HepG2 (cell line): ENCODE measurements at regions not wholly inside any gene's neighbourhood (a gene's known extent, or its start where the extent isn't known, plus 50 kb on each side); places are given as distances from the start of the nearest gene placed in this dataset.

ENCODE experiments used
- ATAC-seq: fragments of 200-7000 bp; cut with Tn5 transposase; 3 replicates; pipeline ENCODE4 v1.9.1; 2020; ENCODE audit warnings: mild to moderate bottlenecking, moderate library complexity
- BruUV-seq: library from RNA; stranded (reverse); fragments of 400-500 nt; replicated peaks from 2 replicates; lab custom pipeline; 2021; lab: Mats Ljungman, UMichigan
- CTCF ChIA-PET: fragments of 300-600 bp; formaldehyde crosslinking; extraction: SDS; loops from one replicate; lab custom pipeline; 2021; ENCODE audit warnings: low total read pairs, inconsistent platforms, low intra/inter-chr PET ratio; lab: Yijun Ruan, JAX
- POLR2A ChIA-PET: fragments of 350-600 bp; sonication (Branson Sonifier 250); formaldehyde crosslinking; loops from one replicate; lab custom pipeline; 2020; ENCODE audit warnings: antibody characterized with exemption, inconsistent platforms; lab: Yijun Ruan, JAX
- DNase-seq: peaks from one replicate; pipeline ENCODE4 v3.0.0-alpha.2; 2015; ENCODE audit warnings: low spot score
- FAIRE-seq: peaks from 3 replicates; lab custom pipeline; 2011; peaks lifted over from hg19 to GRCh38; lab: Jason Lieb, UNC
- H2AFZ ChIP-seq: one replicate; pipeline ENCODE4 v1.6.1; 2011; ENCODE audit warnings: low read length, inconsistent platforms
- H3K27ac ChIP-seq: fragments of 300-600 bp; 3 replicates; pipeline ENCODE4 v1.8.0; 2011; ENCODE audit warnings: mixed run types, mild to moderate bottlenecking, mixed read lengths, low read length, inconsistent platforms; ENCODE audit not compliant: insufficient read depth; ENCODE audit errors: extremely low read length
- H3K27me3 ChIP-seq, 2 experiments: fragments of 200-600 bp in 1 of 2; 2 replicates in 1 of 2; 3 replicates in 1 of 2; pipeline versions ENCODE4 v1.6.0 to v1.8.0; 2011; ENCODE audit warnings: low read length in 2 of 2, mild to moderate bottlenecking in 2 of 2, moderate library complexity in 2 of 2, inconsistent platforms in 1 of 2; ENCODE audit not compliant: insufficient read depth in 2 of 2, control insufficient read depth in 1 of 2
- H3K36me3 ChIP-seq, 2 experiments: fragments of 200-600 bp in 1 of 2; replicated peaks in 1 of 2; 2 replicates in 1 of 2; 3 replicates in 1 of 2; pipeline versions ENCODE4 v1.5.1 to v1.8.0; 2011; ENCODE audit warnings: low read length in 2 of 2, inconsistent platforms in 1 of 2; ENCODE audit not compliant: insufficient read depth in 2 of 2, control insufficient read depth in 1 of 2
- H3K4me1 ChIP-seq: 2 replicates; pipeline ENCODE4 v1.5.1; 2012; ENCODE audit warnings: low read length, inconsistent platforms; ENCODE audit not compliant: insufficient read depth
- H3K4me2 ChIP-seq: 2 replicates; pipeline ENCODE4 v1.6.0; 2011; ENCODE audit warnings: low read depth, low read length, inconsistent platforms
- H3K4me3 ChIP-seq, 3 experiments: fragments of 200-600 bp in 1 of 3; sonication (generic), shearing (Covaris generic) in 1 of 3; replicated peaks in 1 of 3; 2 replicates each; pipeline ENCODE4 v1.5.1; 2011 to 2016; ENCODE audit warnings: low read length in 3 of 3, inconsistent platforms in 2 of 3, low read depth in 2 of 3, mild to moderate bottlenecking in 2 of 3, control low read depth in 1 of 3, mixed read lengths in 1 of 3; ENCODE audit not compliant: insufficient read depth in 1 of 3
- H3K79me2 ChIP-seq: one replicate; pipeline ENCODE4 v1.6.1; 2011; ENCODE audit warnings: low read length, inconsistent platforms; ENCODE audit not compliant: insufficient read depth
- H3K9ac ChIP-seq: 2 replicates; pipeline ENCODE4 v1.6.0; 2011; ENCODE audit warnings: mild to moderate bottlenecking, low read depth, low read length, inconsistent platforms; ENCODE audit not compliant: insufficient read depth
- H3K9me3 ChIP-seq: 2 replicates; pipeline ENCODE4 v1.5.1; 2012; ENCODE audit warnings: mild to moderate bottlenecking, low read length
- H4K20me1 ChIP-seq: 2 replicates; pipeline ENCODE4 v1.6.0; 2011; ENCODE audit warnings: inconsistent platforms, mild to moderate bottlenecking, low read length, moderate library complexity; ENCODE audit not compliant: insufficient read depth
- EP300 ChIP-seq, 3 experiments: sonication (generic) in 1 of 3; formaldehyde crosslinking in 1 of 3; IDR thresholded peaks; 2 replicates each; pipeline versions ENCODE4 v1.5.1 to v1.6.1; 2011 to 2020; ENCODE audit warnings: low read depth in 2 of 3, low read length in 2 of 3, borderline replicate concordance in 1 of 3, improper control_type of control experiment in 1 of 3, mild to moderate bottlenecking in 1 of 3, missing genetic modification reagents in 1 of 3, moderate library complexity in 1 of 3
- NFKB2 ChIP-seq: sonication (generic); formaldehyde crosslinking; IDR thresholded peaks from 2 replicates; pipeline ENCODE4 v1.4.0; 2020; ENCODE audit warnings: missing genetic modification reagents, borderline replicate concordance
- PCBP2 ChIP-seq: fragments of 200-400 bp; formaldehyde crosslinking; optimal IDR thresholded peaks from 2 replicates; pipeline ENCODE3; 2018; ENCODE audit warnings: low read length, low read depth; ENCODE audit not compliant: poor library complexity, severe bottlenecking
- SMC3 ChIP-seq: IDR thresholded peaks from 2 replicates; pipeline ENCODE4 v1.6.1; 2011; ENCODE audit warnings: low read length, improper control_type of control experiment
- SYNCRIP ChIP-seq: fragments of 200-400 bp; formaldehyde crosslinking; IDR thresholded peaks from 2 replicates; pipeline ENCODE4 v1.6.1; 2018; ENCODE audit warnings: mild to moderate bottlenecking, low read depth, low read length; ENCODE audit not compliant: insufficient read depth
- ZNF446 ChIP-seq: sonication (generic); formaldehyde crosslinking; IDR thresholded peaks from 2 replicates; pipeline ENCODE4 v1.5.0; 2020; ENCODE audit warnings: mild to moderate bottlenecking, missing genetic modification reagents
- WGBS: methylation state at CpG from one replicate; pipeline ENCODE4 v1.1.6; 2017; ENCODE audit warnings: low lambda C conversion rate; 5-methylcytosine and 5-hydroxymethylcytosine counted together
- in situ Hi-C: cut with HindIII; loops from 2 replicates; pipeline ENCODE4 v1.10.0; 2017; ENCODE audit warnings: low pct_unique_long_range_greater_than_20kb; ENCODE audit not compliant: extremely low pct_ligation_motif_present
- intact Hi-C: fragments of 100-400 bp; cut with micrococcal nuclease; formaldehyde crosslinking; loops from one replicate; pipeline ENCODE4 v1.10.0; 2022; ENCODE audit not compliant: unreplicated experiment
- TF ChIP-seq, protein P1 (sequence below): sonication (generic); formaldehyde crosslinking; IDR thresholded peaks from 2 replicates; pipeline ENCODE4 v1.8.0; 2022; ENCODE audit warnings: missing genetic modification reagents, mild to moderate bottlenecking, moderate library complexity, borderline replicate concordance

DNA sequence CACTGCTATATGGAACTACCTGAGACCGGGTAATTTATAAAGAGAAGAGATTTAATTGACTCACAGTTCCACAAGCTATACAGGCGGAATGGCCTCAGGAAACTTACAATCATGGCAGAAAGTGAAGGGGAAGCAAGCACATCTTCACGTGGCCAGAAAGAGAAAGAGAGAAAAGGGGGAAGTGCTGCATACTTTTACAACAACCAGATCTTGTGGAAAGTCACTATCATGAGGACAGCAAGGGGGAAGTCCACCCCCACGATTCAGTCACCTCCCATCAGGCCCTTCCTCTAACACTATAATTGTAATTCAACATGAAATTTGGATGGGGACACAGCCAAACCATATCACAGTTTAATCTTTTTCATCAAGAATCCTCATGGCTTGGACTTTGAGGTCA lies 339.2 kb upstream of the AJAP1 start:
- ATAC-seq (no peak), FAIRE-seq (no peak), DNase-seq (no peak)
- H3K4me3 ChIP-seq, result no peak overlapping the region
- TF ChIP-seq, protein P1, sequence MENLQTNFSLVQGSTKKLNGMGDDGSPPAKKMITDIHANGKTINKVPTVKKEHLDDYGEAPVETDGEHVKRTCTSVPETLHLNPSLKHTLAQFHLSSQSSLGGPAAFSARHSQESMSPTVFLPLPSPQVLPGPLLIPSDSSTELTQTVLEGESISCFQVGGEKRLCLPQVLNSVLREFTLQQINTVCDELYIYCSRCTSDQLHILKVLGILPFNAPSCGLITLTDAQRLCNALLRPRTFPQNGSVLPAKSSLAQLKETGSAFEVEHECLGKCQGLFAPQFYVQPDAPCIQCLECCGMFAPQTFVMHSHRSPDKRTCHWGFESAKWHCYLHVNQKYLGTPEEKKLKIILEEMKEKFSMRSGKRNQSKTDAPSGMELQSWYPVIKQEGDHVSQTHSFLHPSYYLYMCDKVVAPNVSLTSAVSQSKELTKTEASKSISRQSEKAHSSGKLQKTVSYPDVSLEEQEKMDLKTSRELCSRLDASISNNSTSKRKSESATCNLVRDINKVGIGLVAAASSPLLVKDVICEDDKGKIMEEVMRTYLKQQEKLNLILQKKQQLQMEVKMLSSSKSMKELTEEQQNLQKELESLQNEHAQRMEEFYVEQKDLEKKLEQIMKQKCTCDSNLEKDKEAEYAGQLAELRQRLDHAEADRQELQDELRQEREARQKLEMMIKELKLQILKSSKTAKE (CRISPR knock-in tag), result no peak
- TF ChIP-seq ZNF446 (CRISPR knock-in tag) (no peak), SMC3 (no peak), NFKB2 (no peak), EP300 (IDR thresholded peaks at IDR 0.05; ENCODE audit: low read depth in 2 of 2, low read length in 2 of 2) (no peak), EP300 (CRISPR knock-in tag; IDR thresholded peaks at IDR 0.05; ENCODE audit: borderline replicate concordance) (no peak), SYNCRIP (no peak), PCBP2 (no peak)
- H3K27ac ChIP-seq, result no peak overlapping the region
- H3K27me3 ChIP-seq, result peaks cover 0 to 4% of the 10 kb centered on the region in 2 experiments; a peak in 1 of 5 replicates
- in situ Hi-C loops (no loop called here), intact Hi-C loops (no loop called here)
- H3K79me2 ChIP-seq, result no peaks in the 10 kb centered on the region
- CTCF ChIA-PET, result no interaction called here
- H3K36me3 ChIP-seq, result no peaks in the 10 kb centered on the region
- no peaks in the 10 kb centered on the region for H4K20me1 ChIP-seq
- no peak overlapping the region for H3K4me2 ChIP-seq
- peaks cover 24% of the 10 kb centered on the region for H3K9me3 ChIP-seq
- 2% methylated on average over 4 of the region's 4 CpGs for WGBS
- POLR2A ChIA-PET, result no interaction called here
- BruUV-seq, result no TSS peak
- H3K4me1 ChIP-seq, result no peaks in the 10 kb centered on the region
- H3K9ac ChIP-seq, result no peak overlapping the region
- H2AFZ ChIP-seq, result no peak overlapping the region
